Liver (tissue), 8 donors: ENCODE measurements at regions not wholly inside any gene's neighbourhood (a gene's known extent, or its start where the extent isn't known, plus 50 kb on each side); places are given as distances from the start of the nearest gene placed in this dataset.

ENCODE experiments used
- DNase-seq: peaks from one replicate; pipeline ENCODE4 v3.0.0-alpha.2; 2017; ENCODE audit warnings: low spot score
- H3K27ac ChIP-seq, 2 donors: one replicate each; pipeline ENCODE4 v1.7.0; 2013; ENCODE audit warnings: inconsistent platforms in 2 of 2, low read length in 2 of 2, control low read depth in 1 of 2, low read depth in 1 of 2, mild to moderate bottlenecking in 1 of 2
- H3K27me3 ChIP-seq, 4 donors: one replicate each; pipeline versions ENCODE4 v1.6.1 to v1.7.0; 2013; ENCODE audit warnings: low read length in 3 of 4, inconsistent platforms in 1 of 4, mild to moderate bottlenecking in 1 of 4, moderate library complexity in 1 of 4; ENCODE audit not compliant: control insufficient read depth in 4 of 4, insufficient read depth in 4 of 4
- H3K36me3 ChIP-seq, 4 donors: one replicate each; pipeline versions ENCODE4 v1.6.1 to v1.7.0; 2013; ENCODE audit warnings: low read length in 3 of 4, mild to moderate bottlenecking in 3 of 4, low read depth in 1 of 4, moderate library complexity in 1 of 4; ENCODE audit not compliant: control insufficient read depth in 4 of 4, insufficient read depth in 3 of 4
- H3K4me1 ChIP-seq, 4 donors: one replicate each; pipeline versions ENCODE4 v1.6.1 to v1.7.0; 2013; ENCODE audit warnings: low read length in 3 of 4, mild to moderate bottlenecking in 3 of 4, moderate library complexity in 1 of 4; ENCODE audit not compliant: control insufficient read depth in 4 of 4, insufficient read depth in 4 of 4
- H3K4me3 ChIP-seq, 3 donors: one replicate each; pipeline versions ENCODE4 v1.6.1 to v1.7.0; 2013; ENCODE audit warnings: low read length in 3 of 3, control low read depth in 1 of 3, low read depth in 1 of 3, mild to moderate bottlenecking in 1 of 3
- H3K9ac ChIP-seq, 2 donors: one replicate each; pipeline ENCODE4 v1.7.0; 2013; ENCODE audit warnings: low read length in 2 of 2, mild to moderate bottlenecking in 2 of 2, moderate library complexity in 2 of 2, control low read depth in 1 of 2, low read depth in 1 of 2
- H3K9me3 ChIP-seq, 4 donors: one replicate each; pipeline versions ENCODE4 v1.6.1 to v1.7.0; 2013; ENCODE audit warnings: low read length in 3 of 4; ENCODE audit not compliant: control insufficient read depth in 4 of 4
- EGR1 ChIP-seq, 2 donors: IDR thresholded peaks; 2 replicates each; pipeline ENCODE4 v1.6.1; 2016 to 2018; ENCODE audit warnings: antibody characterized with exemption in 2 of 2, low read depth in 2 of 2
- FOXA1 ChIP-seq: IDR thresholded peaks from 2 replicates; pipeline ENCODE4 v1.6.1; 2016; ENCODE audit warnings: antibody characterized with exemption
- FOXA2 ChIP-seq: IDR thresholded peaks from 2 replicates; pipeline ENCODE4 v1.6.1; 2016; ENCODE audit warnings: antibody characterized with exemption
- GABPA ChIP-seq, 2 donors: IDR thresholded peaks in 1 of 2; conservative IDR thresholded peaks in 1 of 2; 2 replicates each; pipeline ENCODE4 v1.6.1; 2016; ENCODE audit warnings: antibody characterized with exemption in 2 of 2, mild to moderate bottlenecking in 1 of 2, moderate library complexity in 1 of 2
- HNF4A ChIP-seq, 2 donors: conservative IDR thresholded peaks; 2 replicates each; pipeline ENCODE4 v1.6.1; 2016; ENCODE audit warnings: antibody characterized with exemption in 2 of 2, mild to moderate bottlenecking in 2 of 2
- JUND ChIP-seq, 2 donors: IDR thresholded peaks; 2 replicates each; pipeline ENCODE4 v1.6.1; 2016; ENCODE audit warnings: antibody characterized with exemption in 2 of 2
- NR2F2 ChIP-seq: IDR thresholded peaks from 2 replicates; pipeline ENCODE4 v1.6.1; 2016; ENCODE audit warnings: antibody characterized with exemption
- RAD21 ChIP-seq, 2 donors: IDR thresholded peaks; 2 replicates each; pipeline ENCODE4 v1.6.1; 2016; ENCODE audit warnings: antibody characterized with exemption in 2 of 2, mild to moderate bottlenecking in 2 of 2
- RXRA ChIP-seq, 2 donors: IDR thresholded peaks; 2 replicates each; pipeline ENCODE4 v1.6.1; 2017 to 2018; ENCODE audit warnings: antibody characterized with exemption in 2 of 2, mild to moderate bottlenecking in 1 of 2
- SP1 ChIP-seq: IDR thresholded peaks from 2 replicates; pipeline ENCODE4 v1.6.1; 2018; ENCODE audit warnings: antibody characterized with exemption, mild to moderate bottlenecking
- TAF1 ChIP-seq: conservative IDR thresholded peaks from 2 replicates; pipeline ENCODE4 v1.6.1; 2016; ENCODE audit warnings: antibody characterized with exemption, mild to moderate bottlenecking
- YY1 ChIP-seq: IDR thresholded peaks from 2 replicates; pipeline ENCODE4 v1.6.1; 2016; ENCODE audit warnings: antibody characterized with exemption, mild to moderate bottlenecking
- WGBS: extraction: QIAGEN DNeasy Blood & Tissue Kit; methylation state at CpG from one replicate; pipeline ENCODE4 v1.1.7; 2013; 5-methylcytosine and 5-hydroxymethylcytosine counted together
- TF ChIP-seq, protein P1 (sequence below): IDR thresholded peaks from 2 replicates; pipeline ENCODE4 v1.6.1; 2016; ENCODE audit warnings: antibody characterized with exemption
- TF ChIP-seq, protein P2 (sequence below): IDR thresholded peaks from 2 replicates; pipeline ENCODE4 v1.6.1; 2016; ENCODE audit warnings: antibody characterized with exemption, mild to moderate bottlenecking
- TF ChIP-seq, protein P3 (sequence below): fragments of 150-350 bp; IDR thresholded peaks from 2 replicates; pipeline ENCODE4 v1.5.1; 2017; ENCODE audit warnings: improper control_type of control experiment, low read depth, low read length; ENCODE audit not compliant: missing input control
- TF ChIP-seq, protein P4 (sequence below): IDR thresholded peaks from 2 replicates; pipeline ENCODE4 v1.6.1; 2016; ENCODE audit warnings: antibody characterized with exemption
- TF ChIP-seq, protein P5 (sequence below): IDR thresholded peaks from 2 replicates; pipeline ENCODE4 v1.6.1; 2016; ENCODE audit warnings: antibody characterized with exemption
- donor health status: healthy.
- donor health status: healthy.
- donor health status: healthy.
- donor health status: healthy.
- donor health status: healthy.

DNA sequence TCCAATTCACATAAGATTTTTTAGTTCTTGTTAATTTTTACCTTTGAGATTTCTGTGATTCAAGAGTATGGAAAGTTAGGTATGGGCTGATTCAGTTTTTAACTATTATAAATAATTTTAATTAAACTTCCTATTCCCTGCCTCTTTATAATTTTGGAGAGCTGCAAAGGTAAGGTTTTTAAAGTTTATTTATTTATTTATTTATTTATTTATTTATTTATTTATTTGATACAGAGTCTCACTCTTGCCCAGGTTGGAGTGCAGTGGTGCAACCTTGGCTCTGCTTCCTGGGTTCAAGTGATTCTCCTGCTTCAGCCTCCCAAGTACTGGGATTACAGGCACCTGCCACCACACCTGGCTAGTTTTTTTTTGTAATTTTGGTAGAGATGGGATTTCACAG is 215.5 kb upstream of the FIGN start (continued):
- no peak for TF ChIP-seq NR2F2
- no peak for TF ChIP-seq GABPA (IDR thresholded peaks at IDR 0.05 in 1 of 2, conservative IDR thresholded peaks at IDR 0.05 in 1 of 2)
- TF ChIP-seq, protein P1, sequence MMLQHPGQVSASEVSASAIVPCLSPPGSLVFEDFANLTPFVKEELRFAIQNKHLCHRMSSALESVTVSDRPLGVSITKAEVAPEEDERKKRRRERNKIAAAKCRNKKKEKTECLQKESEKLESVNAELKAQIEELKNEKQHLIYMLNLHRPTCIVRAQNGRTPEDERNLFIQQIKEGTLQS: no peak
- no peak for TF ChIP-seq TAF1

DNA sequence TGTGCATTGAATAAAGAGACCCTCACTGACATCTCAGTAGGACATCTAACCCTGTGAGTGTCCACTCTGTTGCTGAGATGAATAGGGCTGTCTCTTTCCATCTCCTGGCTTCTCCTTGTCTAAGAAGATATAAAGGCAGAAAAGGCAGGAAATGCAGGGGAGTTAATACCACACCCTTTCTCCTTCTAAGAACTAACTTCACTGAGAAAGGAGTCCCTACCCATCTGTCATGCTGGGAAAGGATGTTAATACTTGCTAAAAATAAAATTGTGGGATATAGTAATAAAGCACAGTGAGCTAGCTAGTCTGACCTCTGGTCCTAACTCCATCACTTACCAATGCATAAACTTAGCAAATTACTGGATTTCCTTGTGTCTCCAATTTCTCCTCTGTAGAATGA is 213.9 kb upstream of the FIGN start:
- no peak overlapping the region for H3K4me3 ChIP-seq
- H3K27ac ChIP-seq: no peak overlapping the region
- TF ChIP-seq SP1 (no peak), HNF4A (conservative IDR thresholded peaks at IDR 0.05) (no peak), RXRA (IDR thresholded peaks at IDR 0.05) (no peak), YY1 (no peak), NR2F2 (no peak), EGR1 (IDR thresholded peaks at IDR 0.05; ENCODE audit: low read depth in 2 of 2) (no peak), JUND (IDR thresholded peaks at IDR 0.05) (no peak), RAD21 (IDR thresholded peaks at IDR 0.05) (no peak), FOXA1 (no peak), GABPA (IDR thresholded peaks at IDR 0.05 in 1 of 2, conservative IDR thresholded peaks at IDR 0.05 in 1 of 2) (no peak)
- TF ChIP-seq, protein P2, sequence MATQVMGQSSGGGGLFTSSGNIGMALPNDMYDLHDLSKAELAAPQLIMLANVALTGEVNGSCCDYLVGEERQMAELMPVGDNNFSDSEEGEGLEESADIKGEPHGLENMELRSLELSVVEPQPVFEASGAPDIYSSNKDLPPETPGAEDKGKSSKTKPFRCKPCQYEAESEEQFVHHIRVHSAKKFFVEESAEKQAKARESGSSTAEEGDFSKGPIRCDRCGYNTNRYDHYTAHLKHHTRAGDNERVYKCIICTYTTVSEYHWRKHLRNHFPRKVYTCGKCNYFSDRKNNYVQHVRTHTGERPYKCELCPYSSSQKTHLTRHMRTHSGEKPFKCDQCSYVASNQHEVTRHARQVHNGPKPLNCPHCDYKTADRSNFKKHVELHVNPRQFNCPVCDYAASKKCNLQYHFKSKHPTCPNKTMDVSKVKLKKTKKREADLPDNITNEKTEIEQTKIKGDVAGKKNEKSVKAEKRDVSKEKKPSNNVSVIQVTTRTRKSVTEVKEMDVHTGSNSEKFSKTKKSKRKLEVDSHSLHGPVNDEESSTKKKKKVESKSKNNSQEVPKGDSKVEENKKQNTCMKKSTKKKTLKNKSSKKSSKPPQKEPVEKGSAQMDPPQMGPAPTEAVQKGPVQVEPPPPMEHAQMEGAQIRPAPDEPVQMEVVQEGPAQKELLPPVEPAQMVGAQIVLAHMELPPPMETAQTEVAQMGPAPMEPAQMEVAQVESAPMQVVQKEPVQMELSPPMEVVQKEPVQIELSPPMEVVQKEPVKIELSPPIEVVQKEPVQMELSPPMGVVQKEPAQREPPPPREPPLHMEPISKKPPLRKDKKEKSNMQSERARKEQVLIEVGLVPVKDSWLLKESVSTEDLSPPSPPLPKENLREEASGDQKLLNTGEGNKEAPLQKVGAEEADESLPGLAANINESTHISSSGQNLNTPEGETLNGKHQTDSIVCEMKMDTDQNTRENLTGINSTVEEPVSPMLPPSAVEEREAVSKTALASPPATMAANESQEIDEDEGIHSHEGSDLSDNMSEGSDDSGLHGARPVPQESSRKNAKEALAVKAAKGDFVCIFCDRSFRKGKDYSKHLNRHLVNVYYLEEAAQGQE: no peak
- TF ChIP-seq, protein P3, sequence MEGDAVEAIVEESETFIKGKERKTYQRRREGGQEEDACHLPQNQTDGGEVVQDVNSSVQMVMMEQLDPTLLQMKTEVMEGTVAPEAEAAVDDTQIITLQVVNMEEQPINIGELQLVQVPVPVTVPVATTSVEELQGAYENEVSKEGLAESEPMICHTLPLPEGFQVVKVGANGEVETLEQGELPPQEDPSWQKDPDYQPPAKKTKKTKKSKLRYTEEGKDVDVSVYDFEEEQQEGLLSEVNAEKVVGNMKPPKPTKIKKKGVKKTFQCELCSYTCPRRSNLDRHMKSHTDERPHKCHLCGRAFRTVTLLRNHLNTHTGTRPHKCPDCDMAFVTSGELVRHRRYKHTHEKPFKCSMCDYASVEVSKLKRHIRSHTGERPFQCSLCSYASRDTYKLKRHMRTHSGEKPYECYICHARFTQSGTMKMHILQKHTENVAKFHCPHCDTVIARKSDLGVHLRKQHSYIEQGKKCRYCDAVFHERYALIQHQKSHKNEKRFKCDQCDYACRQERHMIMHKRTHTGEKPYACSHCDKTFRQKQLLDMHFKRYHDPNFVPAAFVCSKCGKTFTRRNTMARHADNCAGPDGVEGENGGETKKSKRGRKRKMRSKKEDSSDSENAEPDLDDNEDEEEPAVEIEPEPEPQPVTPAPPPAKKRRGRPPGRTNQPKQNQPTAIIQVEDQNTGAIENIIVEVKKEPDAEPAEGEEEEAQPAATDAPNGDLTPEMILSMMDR: no peak
- H3K27me3 ChIP-seq: no peaks in the 10 kb centered on the region
- DNase-seq: no peak
- no peaks in the 10 kb centered on the region for H3K4me1 ChIP-seq
- H3K9me3 ChIP-seq: no peaks in the 10 kb centered on the region
- H3K9ac ChIP-seq: no peak overlapping the region
- H3K36me3 ChIP-seq: no peaks in the 10 kb centered on the region

DNA sequence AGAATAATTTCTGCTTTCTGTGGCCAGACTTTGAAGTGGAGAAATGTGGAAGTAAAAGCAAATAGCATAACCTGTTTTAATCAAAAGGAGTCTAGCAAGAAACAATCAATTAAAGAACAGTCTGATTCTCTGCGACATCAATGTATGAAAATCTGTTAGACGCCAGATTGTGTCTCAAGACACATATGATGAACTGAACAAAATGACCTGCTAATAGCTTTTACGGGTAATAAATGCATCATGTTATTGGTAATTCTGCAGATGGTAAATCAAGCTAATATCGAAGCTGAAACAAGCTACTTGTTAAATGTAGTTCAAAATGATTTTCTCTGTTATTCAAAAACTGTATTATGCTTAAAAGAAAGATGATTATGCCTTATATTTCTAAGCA is 208.5 kb upstream of the FIGN start:
- Histone ChIP-seq H3K4me1 (no peaks in the 10 kb centered on the region), H3K27me3 (no peaks in the 10 kb centered on the region), H3K4me3 (no peak overlapping the region), H3K36me3 (no peaks in the 10 kb centered on the region), H3K27ac (no peak overlapping the region), H3K9ac (no peak overlapping the region), H3K9me3 (no peaks in the 10 kb centered on the region)
- 94% methylated on average over 4 of the region's 4 CpGs for WGBS
- DNase-seq: no peak
- TF ChIP-seq, protein P2: no peak
- TF ChIP-seq NR2F2 (no peak), YY1 (no peak), JUND (IDR thresholded peaks at IDR 0.05) (no peak), FOXA2 (no peak), RXRA (IDR thresholded peaks at IDR 0.05) (no peak), RAD21 (IDR thresholded peaks at IDR 0.05) (no peak)
- TF ChIP-seq, protein P4, sequence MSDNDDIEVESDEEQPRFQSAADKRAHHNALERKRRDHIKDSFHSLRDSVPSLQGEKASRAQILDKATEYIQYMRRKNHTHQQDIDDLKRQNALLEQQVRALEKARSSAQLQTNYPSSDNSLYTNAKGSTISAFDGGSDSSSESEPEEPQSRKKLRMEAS: no peak
- TF ChIP-seq, protein P5, sequence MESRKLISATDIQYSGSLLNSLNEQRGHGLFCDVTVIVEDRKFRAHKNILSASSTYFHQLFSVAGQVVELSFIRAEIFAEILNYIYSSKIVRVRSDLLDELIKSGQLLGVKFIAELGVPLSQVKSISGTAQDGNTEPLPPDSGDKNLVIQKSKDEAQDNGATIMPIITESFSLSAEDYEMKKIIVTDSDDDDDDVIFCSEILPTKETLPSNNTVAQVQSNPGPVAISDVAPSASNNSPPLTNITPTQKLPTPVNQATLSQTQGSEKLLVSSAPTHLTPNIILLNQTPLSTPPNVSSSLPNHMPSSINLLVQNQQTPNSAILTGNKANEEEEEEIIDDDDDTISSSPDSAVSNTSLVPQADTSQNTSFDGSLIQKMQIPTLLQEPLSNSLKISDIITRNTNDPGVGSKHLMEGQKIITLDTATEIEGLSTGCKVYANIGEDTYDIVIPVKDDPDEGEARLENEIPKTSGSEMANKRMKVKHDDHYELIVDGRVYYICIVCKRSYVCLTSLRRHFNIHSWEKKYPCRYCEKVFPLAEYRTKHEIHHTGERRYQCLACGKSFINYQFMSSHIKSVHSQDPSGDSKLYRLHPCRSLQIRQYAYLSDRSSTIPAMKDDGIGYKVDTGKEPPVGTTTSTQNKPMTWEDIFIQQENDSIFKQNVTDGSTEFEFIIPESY: no peak
- TF ChIP-seq, protein P3: no peak
